Keratinocyte (primary cell): ENCODE measurements at regions not wholly inside any gene's neighbourhood (a gene's known extent, or its start where the extent isn't known, plus 50 kb on each side); places are given as distances from the start of the nearest gene placed in this dataset.

ENCODE experiments used
- DNase-seq: peaks from one replicate; pipeline ENCODE4 v3.0.0-alpha.2; 2011; ENCODE audit warnings: low read depth, missing footprints, low spot score
- FAIRE-seq: peaks from 2 replicates; lab custom pipeline; 2011; peaks lifted over from hg19 to GRCh38; lab: Jason Lieb, UNC
- H2AFZ ChIP-seq: 2 replicates; pipeline ENCODE4 v1.6.0; 2012; ENCODE audit warnings: low read length, control low read depth, inconsistent platforms; ENCODE audit not compliant: control insufficient read depth
- H3K27ac ChIP-seq: 2 replicates; pipeline ENCODE4 v1.5.1; 2011; ENCODE audit warnings: low read length; ENCODE audit not compliant: control insufficient read depth, insufficient read depth
- H3K27me3 ChIP-seq: 3 replicates; pipeline ENCODE4 v1.6.0; 2011; ENCODE audit warnings: low read length; ENCODE audit not compliant: control insufficient read depth, insufficient read depth; ENCODE audit errors: extremely low read depth
- H3K36me3 ChIP-seq, 2 experiments: 2 replicates in 1 of 2; 3 replicates in 1 of 2; pipeline ENCODE4 v1.5.1; 2011; ENCODE audit warnings: low read length in 2 of 2, mild to moderate bottlenecking in 1 of 2; ENCODE audit not compliant: control insufficient read depth in 2 of 2, insufficient read depth in 2 of 2; ENCODE audit errors: extremely low read depth in 1 of 2
- H3K4me1 ChIP-seq: 3 replicates; pipeline ENCODE4 v1.5.1; 2011; ENCODE audit warnings: low read length; ENCODE audit not compliant: control insufficient read depth, insufficient read depth; ENCODE audit errors: extremely low read depth
- H3K4me2 ChIP-seq: 3 replicates; pipeline ENCODE4 v1.6.0; 2011; ENCODE audit warnings: low read depth, low read length; ENCODE audit not compliant: control insufficient read depth, insufficient read depth; ENCODE audit errors: extremely low read depth
- H3K4me3 ChIP-seq, 3 experiments: fragments of 200-600 bp in 1 of 3; sonication (generic) in 1 of 3; 2 replicates in 2 of 3; 3 replicates in 1 of 3; pipeline ENCODE4 v1.5.1; 2011 to 2016; ENCODE audit warnings: low read length in 3 of 3, mild to moderate bottlenecking in 3 of 3, control low read depth in 2 of 3, inconsistent platforms in 1 of 3, low read depth in 1 of 3, mixed read lengths in 1 of 3, mixed run types in 1 of 3, moderate library complexity in 1 of 3; ENCODE audit not compliant: control insufficient read depth in 2 of 3, insufficient read depth in 2 of 3; ENCODE audit errors: extremely low read depth in 1 of 3
- H3K79me2 ChIP-seq: 2 replicates; pipeline ENCODE4 v1.6.0; 2012; ENCODE audit warnings: low read length; ENCODE audit not compliant: control insufficient read depth, insufficient read depth
- H3K9ac ChIP-seq: 3 replicates; pipeline ENCODE4 v1.6.0; 2011; ENCODE audit warnings: low read length; ENCODE audit not compliant: control insufficient read depth, insufficient read depth; ENCODE audit errors: extremely low read depth
- H3K9me1 ChIP-seq: 3 replicates; pipeline ENCODE4 v1.6.0; 2011; ENCODE audit warnings: low read length; ENCODE audit not compliant: control insufficient read depth, insufficient read depth; ENCODE audit errors: extremely low read depth
- H3K9me3 ChIP-seq: 2 replicates; pipeline ENCODE4 v1.5.1; 2012; ENCODE audit warnings: low read depth, low read length; ENCODE audit not compliant: control insufficient read depth
- H4K20me1 ChIP-seq: 3 replicates; pipeline ENCODE4 v1.6.0; 2011; ENCODE audit warnings: low read length; ENCODE audit not compliant: control insufficient read depth, insufficient read depth; ENCODE audit errors: extremely low read depth
- EZH2 ChIP-seq: IDR thresholded peaks from one replicate; pipeline ENCODE4 v1.6.1; 2012; ENCODE audit warnings: inconsistent platforms, mild to moderate bottlenecking, low read length, moderate library complexity
- dilution Hi-C: fragments of 300-500 bp; cut with MboI; formaldehyde crosslinking; loops from one replicate; pipeline ENCODE4 v1.7.0; 2020; ENCODE audit warnings: low sequenced_read_pairs; ENCODE audit not compliant: extremely low pct_ligation_motif_present
- TF ChIP-seq, protein P1 (sequence below), 3 experiments: IDR thresholded peaks in 1 of 3; conservative IDR thresholded peaks in 1 of 3; optimal IDR thresholded peaks in 1 of 3; 2 replicates in 2 of 3; 3 replicates in 1 of 3; pipeline versions ENCODE3 to v1.5.1; 2011; ENCODE audit warnings: low read length in 3 of 3, mild to moderate bottlenecking in 3 of 3, moderate library complexity in 2 of 3, control low read depth in 1 of 3, inconsistent platforms in 1 of 3; ENCODE audit not compliant: insufficient read depth in 2 of 3; ENCODE audit errors: extremely low read depth in 1 of 3

DNA sequence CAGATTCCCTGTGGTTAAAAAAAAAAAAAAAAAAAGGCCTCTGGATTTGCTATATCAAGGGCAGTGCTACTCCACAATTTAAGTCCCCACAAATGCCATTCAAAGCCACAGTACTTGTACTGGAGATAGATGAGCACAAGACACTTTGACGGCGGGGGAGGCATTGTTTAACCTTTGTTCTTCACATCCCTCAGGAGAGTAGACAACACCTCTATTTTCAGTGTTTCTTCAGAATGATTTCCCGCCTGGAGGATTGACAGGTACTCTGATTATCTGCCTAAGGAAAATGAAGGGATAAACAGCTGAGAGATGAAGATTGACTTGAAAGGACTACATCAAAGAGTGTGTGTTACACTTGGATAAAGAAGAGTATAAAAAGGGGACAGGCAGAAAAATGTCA, 58.7 kb downstream of the OTOL1 start:
- no peak for DNase-seq
- H3K9ac ChIP-seq = no peak overlapping the region
- no peak for FAIRE-seq
- H3K79me2 ChIP-seq = no peaks in the 10 kb centered on the region
- H3K9me3 ChIP-seq = no peaks in the 10 kb centered on the region
- no peak for TF ChIP-seq EZH2
- TF ChIP-seq, protein P1, sequence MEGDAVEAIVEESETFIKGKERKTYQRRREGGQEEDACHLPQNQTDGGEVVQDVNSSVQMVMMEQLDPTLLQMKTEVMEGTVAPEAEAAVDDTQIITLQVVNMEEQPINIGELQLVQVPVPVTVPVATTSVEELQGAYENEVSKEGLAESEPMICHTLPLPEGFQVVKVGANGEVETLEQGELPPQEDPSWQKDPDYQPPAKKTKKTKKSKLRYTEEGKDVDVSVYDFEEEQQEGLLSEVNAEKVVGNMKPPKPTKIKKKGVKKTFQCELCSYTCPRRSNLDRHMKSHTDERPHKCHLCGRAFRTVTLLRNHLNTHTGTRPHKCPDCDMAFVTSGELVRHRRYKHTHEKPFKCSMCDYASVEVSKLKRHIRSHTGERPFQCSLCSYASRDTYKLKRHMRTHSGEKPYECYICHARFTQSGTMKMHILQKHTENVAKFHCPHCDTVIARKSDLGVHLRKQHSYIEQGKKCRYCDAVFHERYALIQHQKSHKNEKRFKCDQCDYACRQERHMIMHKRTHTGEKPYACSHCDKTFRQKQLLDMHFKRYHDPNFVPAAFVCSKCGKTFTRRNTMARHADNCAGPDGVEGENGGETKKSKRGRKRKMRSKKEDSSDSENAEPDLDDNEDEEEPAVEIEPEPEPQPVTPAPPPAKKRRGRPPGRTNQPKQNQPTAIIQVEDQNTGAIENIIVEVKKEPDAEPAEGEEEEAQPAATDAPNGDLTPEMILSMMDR (optimal IDR thresholded peaks at IDR 0.05 in 1 of 3, IDR thresholded peaks at IDR 0.05 in 1 of 3, conservative IDR thresholded peaks at IDR 0.05 in 1 of 3; ENCODE audit: extremely low read depth in 1 of 3, insufficient read depth in 2 of 3, low read length in 3 of 3) = no peak
- no peak overlapping the region for H3K4me2 ChIP-seq
- no peak overlapping the region for H3K4me3 ChIP-seq
- dilution Hi-C loops = no loop called here
- H3K36me3 ChIP-seq = no peaks in the 10 kb centered on the region
- H3K4me1 ChIP-seq = peaks cover 4% of the 10 kb centered on the region
- no peaks in the 10 kb centered on the region for H4K20me1 ChIP-seq
- H3K27ac ChIP-seq = no peak overlapping the region
- no peak overlapping the region for H2AFZ ChIP-seq
- no peaks in the 10 kb centered on the region for H3K9me1 ChIP-seq
- no peaks in the 10 kb centered on the region for H3K27me3 ChIP-seq

DNA sequence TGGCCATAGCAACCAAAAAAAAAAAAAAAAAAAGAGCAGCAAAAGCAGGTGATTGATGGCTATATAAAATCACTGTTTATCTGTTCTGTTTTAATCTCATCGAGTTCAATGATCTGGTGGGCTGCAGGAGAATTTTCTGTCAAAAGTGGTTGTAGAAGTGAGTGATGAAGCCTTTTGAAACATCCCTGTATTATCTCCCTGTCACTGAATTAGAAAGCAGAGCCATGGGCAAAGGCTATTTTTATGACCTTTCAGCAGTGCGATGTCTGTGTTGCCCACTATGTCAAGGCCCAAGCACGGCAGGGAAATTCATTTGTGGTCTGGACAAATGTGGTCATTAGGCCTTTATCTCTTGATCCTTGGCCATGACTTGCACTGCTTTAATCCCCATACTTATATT, 59.9 kb downstream of the OTOL1 start:
- H3K27ac ChIP-seq = no peak overlapping the region
- H3K9me3 ChIP-seq = no peaks in the 10 kb centered on the region
- H3K79me2 ChIP-seq = no peaks in the 10 kb centered on the region
- H3K9me1 ChIP-seq = no peaks in the 10 kb centered on the region
- H3K4me2 ChIP-seq = no peak overlapping the region
- no peak for TF ChIP-seq EZH2
- TF ChIP-seq, protein P1 (optimal IDR thresholded peaks at IDR 0.05 in 1 of 3, IDR thresholded peaks at IDR 0.05 in 1 of 3, conservative IDR thresholded peaks at IDR 0.05 in 1 of 3; ENCODE audit: extremely low read depth in 1 of 3, insufficient read depth in 2 of 3, low read length in 3 of 3) = no peak
- dilution Hi-C loops = no loop called here
- H3K4me1 ChIP-seq = peaks cover 4% of the 10 kb centered on the region
- no peaks in the 10 kb centered on the region for H4K20me1 ChIP-seq
- H2AFZ ChIP-seq = no peak overlapping the region
- no peak overlapping the region for H3K9ac ChIP-seq
- no peak overlapping the region for H3K4me3 ChIP-seq
- no peak for DNase-seq
- no peak for FAIRE-seq
- H3K36me3 ChIP-seq = no peaks in the 10 kb centered on the region
- no peaks in the 10 kb centered on the region for H3K27me3 ChIP-seq
